ENCODE measurements at regions not wholly inside any gene's neighbourhood (a gene's known extent, or its start where the extent isn't known, plus 50 kb on each side); places are given as distances from the start of the nearest gene placed in this dataset.

- Histone ChIP-seq H3K27ac (ENCODE audit: control insufficient read depth, insufficient read depth, low read length) (no peak overlapping the region), H3K9me1 (ENCODE audit: control insufficient read depth, extremely low read depth, insufficient read depth, low read length) (no peaks in the 10 kb centered on the region), H2AFZ (ENCODE audit: control insufficient read depth, low read length) (no peak overlapping the region), H4K20me1 (ENCODE audit: control insufficient read depth, extremely low read depth, insufficient read depth, low read length) (no peaks in the 10 kb centered on the region), H3K4me3 (ENCODE audit: control insufficient read depth in 2 of 3, extremely low read depth in 1 of 3, insufficient read depth in 2 of 3, low read depth in 1 of 3, low read length in 3 of 3) (no peak overlapping the region), H3K9me3 (ENCODE audit: control insufficient read depth, low read depth, low read length) (no peaks in the 10 kb centered on the region), H3K27me3 (ENCODE audit: control insufficient read depth, extremely low read depth, insufficient read depth, low read length) (no peaks in the 10 kb centered on the region), H3K4me1 (ENCODE audit: control insufficient read depth, extremely low read depth, insufficient read depth, low read length) (no peaks in the 10 kb centered on the region), H3K79me2 (ENCODE audit: control insufficient read depth, insufficient read depth, low read length) (no peaks in the 10 kb centered on the region), H3K4me2 (ENCODE audit: control insufficient read depth, extremely low read depth, insufficient read depth, low read depth, low read length) (no peak overlapping the region), H3K9ac (ENCODE audit: control insufficient read depth, extremely low read depth, insufficient read depth, low read length) (no peak overlapping the region), H3K36me3 (ENCODE audit: control insufficient read depth in 2 of 2, extremely low read depth in 1 of 2, insufficient read depth in 2 of 2, low read length in 2 of 2) (no peaks in the 10 kb centered on the region)
- FAIRE-seq (no peak), DNase-seq (ENCODE audit: low read depth, low spot score) (no peak)
- dilution Hi-C loops (cut with MboI; ENCODE audit: extremely low pct_ligation_motif_present, low sequenced_read_pairs) = no loop called here
- no peak for TF ChIP-seq EZH2 (IDR thresholded peaks at IDR 0.05; ENCODE audit: low read length)
- no peak for TF ChIP-seq CTCF (optimal IDR thresholded peaks at IDR 0.05 in 1 of 3, IDR thresholded peaks at IDR 0.05 in 1 of 3, conservative IDR thresholded peaks at IDR 0.05 in 1 of 3; ENCODE audit: extremely low read depth in 1 of 3, insufficient read depth in 2 of 3, low read length in 3 of 3)
Observed at GRCh38 chr4:155570661-155571060, 96.0 kb upstream of the GUCY1A1 start.

GRCh38 chr4:155569960-155570515 is 96.6 kb upstream of the GUCY1A1 start:
- Histone ChIP-seq H3K9me1 (ENCODE audit: control insufficient read depth, extremely low read depth, insufficient read depth, low read length) (no peaks in the 10 kb centered on the region), H3K27me3 (ENCODE audit: control insufficient read depth, extremely low read depth, insufficient read depth, low read length) (no peaks in the 10 kb centered on the region), H2AFZ (ENCODE audit: control insufficient read depth, low read length) (no peak overlapping the region), H3K79me2 (ENCODE audit: control insufficient read depth, insufficient read depth, low read length) (no peaks in the 10 kb centered on the region), H4K20me1 (ENCODE audit: control insufficient read depth, extremely low read depth, insufficient read depth, low read length) (no peaks in the 10 kb centered on the region), H3K4me3 (ENCODE audit: control insufficient read depth in 2 of 3, extremely low read depth in 1 of 3, insufficient read depth in 2 of 3, low read depth in 1 of 3, low read length in 3 of 3) (no peak overlapping the region), H3K4me2 (ENCODE audit: control insufficient read depth, extremely low read depth, insufficient read depth, low read depth, low read length) (no peak overlapping the region), H3K9ac (ENCODE audit: control insufficient read depth, extremely low read depth, insufficient read depth, low read length) (no peak overlapping the region), H3K4me1 (ENCODE audit: control insufficient read depth, extremely low read depth, insufficient read depth, low read length) (no peaks in the 10 kb centered on the region), H3K9me3 (ENCODE audit: control insufficient read depth, low read depth, low read length) (no peaks in the 10 kb centered on the region), H3K36me3 (ENCODE audit: control insufficient read depth in 2 of 2, extremely low read depth in 1 of 2, insufficient read depth in 2 of 2, low read length in 2 of 2) (no peaks in the 10 kb centered on the region), H3K27ac (ENCODE audit: control insufficient read depth, insufficient read depth, low read length) (no peak overlapping the region)
- dilution Hi-C loops (cut with MboI; ENCODE audit: extremely low pct_ligation_motif_present, low sequenced_read_pairs) = no loop called here
- TF ChIP-seq CTCF (optimal IDR thresholded peaks at IDR 0.05 in 1 of 3, IDR thresholded peaks at IDR 0.05 in 1 of 3, conservative IDR thresholded peaks at IDR 0.05 in 1 of 3; ENCODE audit: extremely low read depth in 1 of 3, insufficient read depth in 2 of 3, low read length in 3 of 3) = no peak
- TF ChIP-seq EZH2 (IDR thresholded peaks at IDR 0.05; ENCODE audit: low read length) = no peak
- FAIRE-seq (no peak), DNase-seq (ENCODE audit: low read depth, low spot score) (no peak)
